ENCODE measurements at regions not wholly inside any gene's neighbourhood (a gene's known extent, or its start where the extent isn't known, plus 50 kb on each side); places are given as distances from the start of the nearest gene placed in this dataset.

GRCh38 chr3:182117131-182117530, 405.4 kb downstream of the SOX2 start:
- no peak overlapping the region for H3K4me3 Mint-ChIP-seq (ENCODE audit: low read depth)
- no peaks in the 10 kb centered on the region for H3K36me3 Mint-ChIP-seq (ENCODE audit: insufficient read depth)
- no peak for DNase-seq (ENCODE audit: low spot score, unreplicated experiment)
- no peak for TF ChIP-seq CTCF (IDR thresholded peaks at IDR 0.05; ENCODE audit: unreplicated experiment)
- H3K27ac Mint-ChIP-seq, result no peak overlapping the region
- H3K9me3 Mint-ChIP-seq (ENCODE audit: low read depth), result peaks cover 3% of the 10 kb centered on the region
- peaks cover 4% of the 10 kb centered on the region for H3K27me3 Mint-ChIP-seq
- H3K4me1 Mint-ChIP-seq (ENCODE audit: low read depth), result peaks cover 15% of the 10 kb centered on the region

- Mint-ChIP-seq H3K36me3 (ENCODE audit: insufficient read depth) (no peaks in the 10 kb centered on the region), H3K27me3 (peaks cover 4% of the 10 kb centered on the region), H3K4me1 (ENCODE audit: low read depth) (peaks cover 15% of the 10 kb centered on the region), H3K9me3 (ENCODE audit: low read depth) (peaks cover 3% of the 10 kb centered on the region), H3K27ac (no peak overlapping the region), H3K4me3 (ENCODE audit: low read depth) (no peak overlapping the region)
- no peak for TF ChIP-seq CTCF (IDR thresholded peaks at IDR 0.05; ENCODE audit: unreplicated experiment)
- no peak for DNase-seq (ENCODE audit: low spot score, unreplicated experiment)
Observed at GRCh38 chr3:182117583-182117982, 405.9 kb downstream of the SOX2 start.

GRCh38 chr3:182118066-182118465, 406.3 kb downstream of the SOX2 start:
- Mint-ChIP-seq H3K4me1 (ENCODE audit: low read depth) (peaks cover 15% of the 10 kb centered on the region), H3K36me3 (ENCODE audit: insufficient read depth) (no peaks in the 10 kb centered on the region), H3K9me3 (ENCODE audit: low read depth) (peaks cover 3% of the 10 kb centered on the region), H3K4me3 (ENCODE audit: low read depth) (no peak overlapping the region), H3K27ac (no peak overlapping the region), H3K27me3 (peaks cover 4% of the 10 kb centered on the region)
- no peak for TF ChIP-seq CTCF (IDR thresholded peaks at IDR 0.05; ENCODE audit: unreplicated experiment)
- no peak for DNase-seq (ENCODE audit: low spot score, unreplicated experiment)

DNA sequence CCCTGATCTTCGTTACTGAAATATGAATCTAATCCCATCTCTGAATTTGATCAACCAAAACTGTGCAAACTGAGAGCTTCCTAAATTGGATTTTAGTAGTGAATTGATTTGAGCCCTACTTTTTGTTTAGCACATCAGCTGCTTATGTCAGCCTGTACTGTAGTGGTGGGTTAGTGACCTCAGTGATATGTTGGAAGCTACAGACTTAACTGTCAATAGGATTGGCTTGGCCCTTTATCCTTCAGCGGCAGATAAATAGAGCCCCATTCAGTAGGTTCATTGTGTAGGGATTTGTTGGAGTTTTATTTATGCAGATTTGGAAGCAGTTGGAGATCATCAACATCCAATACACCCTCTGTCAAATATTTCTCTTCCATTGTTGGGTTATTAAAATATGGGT, 409.7 kb downstream of the SOX2 start:
- no peak for DNase-seq (ENCODE audit: low spot score, unreplicated experiment)
- TF ChIP-seq CTCF (IDR thresholded peaks at IDR 0.05; ENCODE audit: unreplicated experiment), result no peak
- Mint-ChIP-seq H3K4me1 (ENCODE audit: low read depth) (peaks cover 15% of the 10 kb centered on the region), H3K9me3 (ENCODE audit: low read depth) (no peaks in the 10 kb centered on the region), H3K27me3 (no peaks in the 10 kb centered on the region), H3K4me3 (ENCODE audit: low read depth) (no peak overlapping the region), H3K27ac (no peak overlapping the region), H3K36me3 (ENCODE audit: insufficient read depth) (no peaks in the 10 kb centered on the region)

DNA sequence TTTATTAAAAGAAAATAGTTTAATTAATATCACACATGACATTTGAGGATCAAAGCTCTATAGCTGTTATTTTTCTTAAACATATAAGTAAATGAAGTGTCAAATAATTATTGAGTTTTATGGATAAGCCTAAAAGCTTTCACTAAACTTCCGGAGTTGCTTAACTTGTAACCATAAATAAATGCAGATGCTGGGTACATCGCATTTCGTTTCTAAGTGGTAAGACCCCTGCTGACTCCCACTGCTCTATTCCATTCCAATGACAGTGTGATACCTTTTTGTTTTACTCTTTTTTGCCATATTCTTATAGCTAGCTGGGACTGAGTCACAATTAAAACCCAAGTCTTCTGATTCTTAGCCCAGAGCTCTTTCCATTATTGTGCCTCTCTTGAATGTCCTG, 411.1 kb downstream of the SOX2 start:
- H3K27me3 Mint-ChIP-seq, result peaks cover 6% of the 10 kb centered on the region
- no peak overlapping the region for H3K4me3 Mint-ChIP-seq (ENCODE audit: low read depth)
- no peaks in the 10 kb centered on the region for H3K9me3 Mint-ChIP-seq (ENCODE audit: low read depth)
- no peak for DNase-seq (ENCODE audit: low spot score, unreplicated experiment)
- no peak overlapping the region for H3K27ac Mint-ChIP-seq
- no peaks in the 10 kb centered on the region for H3K36me3 Mint-ChIP-seq (ENCODE audit: insufficient read depth)
- peaks cover 15% of the 10 kb centered on the region for H3K4me1 Mint-ChIP-seq (ENCODE audit: low read depth)
- TF ChIP-seq CTCF (IDR thresholded peaks at IDR 0.05; ENCODE audit: unreplicated experiment), result no peak

All from progenitor cell of endocrine pancreas (in vitro differentiated cells).